RKO (cell line): ENCODE measurements at regions not wholly inside any gene's neighbourhood (a gene's known extent, or its start where the extent isn't known, plus 50 kb on each side); places are given as distances from the start of the nearest gene placed in this dataset.

Source experiments
- DNase-seq: peaks from one replicate; pipeline ENCODE4 v3.0.0-alpha.2; 2016; ENCODE audit warnings: low spot score

GRCh38 chr2:239530749-239531316 lies 130.0 kb upstream of the HDAC4 start:
- DNase-seq, result no peak

DNA sequence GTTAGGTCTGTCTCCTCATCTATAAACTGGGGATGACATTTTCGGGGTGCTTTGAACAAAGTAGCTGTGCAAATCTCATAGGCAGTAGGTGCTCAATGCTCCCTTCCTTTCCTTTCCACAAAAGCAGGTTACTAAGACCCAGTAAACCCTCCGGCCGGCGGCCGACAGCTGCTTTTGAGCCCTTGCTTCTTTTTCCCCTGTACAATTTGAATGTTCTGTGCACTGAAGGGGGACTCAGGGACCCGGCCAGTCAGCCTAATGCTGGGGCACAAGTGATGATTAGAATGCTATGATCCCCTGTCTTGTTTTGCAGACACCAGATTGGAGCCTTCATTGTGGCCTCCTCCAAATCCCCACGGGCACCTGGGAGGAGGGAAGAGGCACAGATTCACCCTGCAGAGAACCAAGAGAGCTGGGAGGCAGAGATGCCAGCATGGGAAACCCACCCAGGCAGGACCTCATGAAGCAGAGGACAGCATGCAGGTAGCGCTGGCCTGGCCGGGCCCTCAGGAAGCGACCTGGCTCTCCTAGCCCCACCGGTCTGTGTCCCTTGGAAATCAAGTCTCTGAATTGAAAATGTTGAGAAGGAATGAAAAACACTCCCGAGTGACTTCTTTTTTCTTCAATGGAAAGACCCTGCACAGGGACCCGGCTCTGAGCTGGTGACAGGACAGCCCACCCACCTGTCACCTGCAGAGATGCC lies 128.6 kb upstream of the HDAC4 start:
- no peak for DNase-seq

DNA sequence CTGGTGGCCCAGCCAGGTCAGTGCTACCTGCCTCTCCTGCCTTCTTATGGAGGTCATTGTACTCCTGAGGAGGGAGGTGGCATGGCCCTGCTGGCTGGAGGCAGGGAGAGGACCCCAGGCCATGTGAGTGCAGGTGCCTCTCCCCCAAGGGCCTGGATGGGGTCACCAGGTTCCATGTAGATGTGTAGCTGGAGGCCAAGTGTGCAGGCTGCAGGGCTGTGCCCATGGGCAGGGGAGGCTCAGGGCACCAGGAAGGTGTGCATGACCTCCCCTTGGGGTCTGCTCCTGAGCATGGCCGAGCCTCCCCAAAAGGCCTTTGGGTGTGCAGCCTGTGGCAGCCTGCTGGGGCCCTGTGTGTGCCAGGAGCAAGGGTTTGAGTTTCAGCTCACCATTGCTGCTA lies 128.1 kb upstream of the HDAC4 start:
- DNase-seq, result no peak

DNA sequence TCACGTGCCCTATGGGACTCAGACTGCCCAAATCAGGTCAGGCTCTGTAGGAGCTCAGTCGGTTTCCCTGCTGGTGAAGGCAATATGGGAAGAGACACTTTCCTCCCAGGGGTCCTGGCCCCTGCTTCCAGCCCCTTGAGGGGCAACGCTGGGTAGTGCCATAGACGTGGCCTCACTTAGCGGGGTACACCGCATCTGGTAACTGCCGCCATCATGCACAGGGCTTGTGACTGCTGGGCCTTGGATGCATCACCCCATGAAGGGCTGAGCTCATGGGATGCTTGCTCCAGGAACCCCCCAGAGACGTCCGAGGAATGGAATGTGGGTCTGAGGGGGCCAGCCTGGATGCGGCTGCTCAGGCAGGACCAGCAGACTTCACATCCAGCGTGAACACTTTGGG lies 127.3 kb upstream of the HDAC4 start:
- DNase-seq, result no peak

DNA sequence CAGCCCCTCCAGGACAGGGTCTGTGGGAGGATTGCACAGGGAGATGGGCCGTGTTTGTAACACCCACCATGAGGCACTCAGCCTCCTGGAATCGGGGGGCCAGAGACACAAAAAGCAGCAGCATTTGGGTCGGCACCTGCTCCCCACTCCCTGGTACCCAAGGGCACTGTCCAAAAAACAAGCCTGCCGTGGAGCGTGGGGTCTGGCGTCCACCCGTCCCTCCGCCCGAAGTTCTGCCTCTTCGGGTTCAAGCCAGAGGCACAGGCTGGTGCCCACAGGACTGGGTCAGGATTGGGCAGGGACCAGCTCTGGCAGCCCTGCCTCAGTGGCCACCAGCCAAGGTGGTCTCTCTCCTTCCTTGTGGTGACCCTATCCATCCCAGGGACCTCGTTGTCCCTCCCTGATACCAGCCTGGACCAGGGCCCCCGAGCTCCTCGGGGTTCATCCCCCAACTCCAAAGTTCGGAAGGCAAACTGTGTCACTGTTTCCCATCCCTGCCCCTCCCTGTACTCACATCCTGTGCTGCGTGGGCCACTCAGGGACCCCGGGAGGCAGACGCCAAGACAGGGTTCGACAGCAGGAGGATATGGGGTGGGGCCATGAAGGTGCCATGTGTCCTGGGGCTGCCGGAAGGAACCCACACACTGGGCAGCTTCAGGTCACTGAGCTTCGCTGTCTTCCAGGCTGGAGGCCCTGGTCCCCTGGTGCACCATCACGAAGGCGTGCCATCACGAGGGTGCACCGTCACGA lies 126.0 kb upstream of the HDAC4 start:
- no peak for DNase-seq

DNA sequence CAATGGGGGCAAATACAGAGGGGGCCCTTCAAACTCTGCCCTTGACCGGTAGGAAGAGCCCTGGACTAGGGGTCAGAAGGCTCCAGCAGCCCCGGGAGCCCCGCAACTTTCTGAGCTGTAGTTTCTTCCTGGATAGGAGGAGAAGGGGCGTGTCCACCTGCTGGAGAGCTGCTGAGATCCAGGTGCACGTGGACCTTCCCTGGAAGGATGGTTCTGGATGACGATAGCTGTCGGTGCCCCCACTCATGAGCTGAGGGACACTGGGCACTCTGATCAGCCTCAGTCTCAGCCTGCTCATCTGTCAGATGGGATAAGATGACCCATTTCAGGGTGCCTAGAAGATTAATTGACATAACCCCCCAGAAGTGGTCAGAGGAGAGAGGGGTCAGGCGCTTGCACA lies 125.2 kb upstream of the HDAC4 start:
- DNase-seq, result no peak

DNA sequence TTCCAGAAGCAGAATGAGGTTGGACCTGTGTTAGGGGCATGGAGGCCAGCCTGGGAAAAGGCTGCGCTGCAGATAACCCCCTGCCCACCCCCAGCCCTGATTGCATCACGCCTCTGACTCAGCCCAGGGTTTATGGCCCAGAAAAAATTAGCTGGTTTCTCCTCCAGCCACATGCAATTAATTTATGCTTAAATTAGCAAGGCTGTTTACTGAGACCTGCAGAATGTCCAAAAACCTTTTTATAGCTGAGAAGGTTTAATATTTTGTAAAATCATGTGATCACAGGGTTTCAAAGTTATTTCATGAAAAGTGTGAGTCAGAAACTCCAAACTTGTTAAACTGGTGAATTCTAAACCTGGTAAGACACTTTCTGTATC lies 123.1 kb upstream of the HDAC4 start:
- DNase-seq, result no peak

DNA sequence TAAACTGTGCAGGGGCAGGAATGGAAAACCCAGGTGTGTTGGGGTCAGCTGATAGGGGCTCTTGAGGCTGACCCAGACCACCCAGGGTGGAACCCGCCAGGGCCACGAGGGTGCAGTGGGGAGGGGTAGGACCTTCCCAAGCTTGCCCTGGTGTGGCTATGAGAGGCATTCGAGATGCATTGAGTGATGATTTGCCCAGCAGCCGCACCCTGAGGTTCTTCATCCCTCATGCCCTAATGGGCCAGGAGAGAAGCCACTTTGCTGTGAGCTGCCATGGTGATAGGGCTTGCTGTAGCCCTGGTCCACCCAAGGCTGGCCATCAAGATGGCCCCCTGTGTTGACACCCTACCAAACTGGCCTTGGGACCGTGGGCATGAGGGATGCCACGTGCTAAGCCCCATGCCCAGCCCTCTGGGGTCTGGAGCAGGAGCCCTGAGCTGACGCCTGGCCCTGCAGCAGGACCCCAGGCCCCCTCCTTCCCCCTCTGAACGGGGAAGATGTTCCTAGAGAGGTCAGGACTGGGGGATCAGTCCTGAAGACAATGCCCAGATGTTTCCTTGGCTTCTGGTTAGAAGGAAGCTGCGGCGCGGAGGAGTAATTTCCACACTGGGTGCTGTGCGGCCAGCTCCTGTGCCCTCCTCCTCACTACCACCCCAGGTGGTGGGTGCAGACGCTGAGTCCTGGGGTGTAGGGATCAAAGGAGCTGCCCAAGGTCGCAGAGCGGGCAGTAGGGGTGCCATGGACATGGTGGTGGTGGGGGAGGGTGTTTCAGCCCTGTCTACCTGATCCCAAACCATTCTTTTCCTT lies 122.5 kb upstream of the HDAC4 start:
- DNase-seq, result no peak

GRCh38 chr2:239522740-239523119 lies 121.9 kb upstream of the HDAC4 start:
- no peak for DNase-seq

DNA sequence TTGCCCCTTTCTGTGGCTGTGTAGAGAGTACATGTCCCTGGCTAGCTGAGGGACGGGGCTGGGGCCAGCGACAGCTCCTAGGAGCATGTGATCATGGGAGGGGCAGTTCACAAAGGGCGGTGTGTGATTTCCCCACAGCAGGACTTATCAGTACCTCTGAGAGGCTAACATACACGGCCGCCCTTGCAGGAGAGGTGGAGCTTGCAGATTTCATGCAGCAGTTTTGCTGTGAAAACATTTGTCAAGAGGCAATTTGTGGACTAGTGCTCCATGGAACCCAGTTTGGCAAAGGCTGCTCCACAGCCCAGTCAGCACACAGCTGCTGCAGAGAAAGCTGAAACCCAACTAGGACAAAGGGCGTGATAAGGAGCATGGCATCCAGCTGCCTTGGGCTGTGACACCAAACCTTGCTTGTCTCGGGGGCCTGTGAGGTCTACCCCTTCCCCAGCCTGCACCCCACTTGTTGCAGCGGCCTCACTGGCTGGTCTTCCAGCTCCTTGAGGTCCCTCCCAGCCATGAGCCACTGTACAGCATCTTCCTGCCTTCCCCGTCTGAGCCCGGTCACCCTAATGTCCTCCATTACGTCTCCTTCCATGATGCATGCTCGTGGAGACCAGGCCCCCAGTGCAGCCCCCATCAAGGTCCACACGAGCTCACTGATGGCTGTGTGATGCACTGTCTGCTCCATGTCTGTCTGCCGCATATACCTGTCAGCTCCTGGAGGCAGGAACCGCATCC lies 121.4 kb upstream of the HDAC4 start:
- no peak for DNase-seq

- no peak for DNase-seq
Observed at GRCh38 chr2:239521518-239521815, 120.6 kb upstream of the HDAC4 start.

DNA sequence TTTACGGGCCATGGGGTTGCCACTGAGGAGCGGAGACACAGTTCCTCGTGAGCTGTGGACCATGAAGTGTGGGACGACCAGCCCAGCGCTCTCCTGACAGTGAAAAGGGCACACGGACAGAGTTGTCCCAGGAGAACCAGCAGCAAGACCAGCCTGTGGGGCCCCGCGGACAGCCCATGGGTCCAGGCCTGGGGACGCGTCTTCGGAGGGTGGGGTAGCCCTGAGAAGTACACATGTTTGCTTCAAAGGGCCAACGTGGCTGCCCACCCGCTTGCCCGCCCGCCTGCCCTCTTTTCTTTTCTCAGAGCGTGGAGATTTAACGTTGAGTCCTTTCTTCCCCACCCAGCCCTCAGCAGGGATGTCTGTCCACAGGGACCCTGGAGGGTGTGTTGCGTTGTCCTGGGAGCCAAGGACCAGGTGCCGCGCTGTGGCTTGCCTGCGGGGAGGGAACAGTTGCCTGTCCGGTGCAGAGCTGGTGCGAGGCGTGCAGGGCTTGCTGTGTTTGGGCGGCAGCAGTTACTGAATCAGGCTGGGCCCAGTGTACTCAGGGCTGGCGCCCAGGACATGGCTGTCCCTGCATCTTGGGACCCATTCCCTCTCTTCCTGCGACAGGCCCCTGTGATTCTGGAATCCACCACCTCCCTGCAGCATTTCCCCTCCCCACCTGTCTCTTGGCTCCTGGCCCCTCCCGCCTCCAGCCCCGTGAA lies 120.1 kb upstream of the HDAC4 start:
- no peak for DNase-seq

DNA sequence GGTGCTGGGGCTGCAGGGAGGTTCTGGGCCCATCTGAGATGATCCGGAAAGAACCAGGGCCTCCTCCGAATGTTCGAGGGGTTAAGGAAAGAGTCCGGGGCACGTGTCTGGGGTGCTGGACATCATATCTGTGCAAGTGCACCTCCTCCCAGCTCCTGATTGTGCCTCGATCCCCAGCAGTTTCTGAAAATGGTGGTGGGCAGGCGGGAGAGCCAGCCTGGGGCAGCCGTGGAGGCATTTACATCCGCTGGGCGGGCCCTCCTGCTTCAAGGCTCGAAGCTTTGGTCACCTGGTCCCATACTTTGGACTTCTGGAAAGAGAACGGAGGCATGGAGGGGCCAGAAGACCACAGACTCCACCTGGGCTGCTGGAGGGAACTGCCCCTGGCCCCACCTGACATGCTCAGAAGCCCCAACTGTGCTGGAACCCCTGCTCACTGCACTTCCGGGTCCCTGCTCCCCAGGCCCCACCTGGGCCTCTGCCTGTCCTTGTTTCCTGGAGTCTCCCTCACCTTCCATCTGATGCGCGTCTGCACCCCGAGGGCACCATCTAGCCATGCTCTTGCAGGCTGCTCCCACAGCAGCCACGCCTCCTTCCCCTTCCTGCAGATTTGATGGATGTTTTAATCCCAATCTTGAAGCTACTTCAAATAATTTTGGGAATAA lies 119.2 kb upstream of the HDAC4 start:
- DNase-seq, result no peak

DNA sequence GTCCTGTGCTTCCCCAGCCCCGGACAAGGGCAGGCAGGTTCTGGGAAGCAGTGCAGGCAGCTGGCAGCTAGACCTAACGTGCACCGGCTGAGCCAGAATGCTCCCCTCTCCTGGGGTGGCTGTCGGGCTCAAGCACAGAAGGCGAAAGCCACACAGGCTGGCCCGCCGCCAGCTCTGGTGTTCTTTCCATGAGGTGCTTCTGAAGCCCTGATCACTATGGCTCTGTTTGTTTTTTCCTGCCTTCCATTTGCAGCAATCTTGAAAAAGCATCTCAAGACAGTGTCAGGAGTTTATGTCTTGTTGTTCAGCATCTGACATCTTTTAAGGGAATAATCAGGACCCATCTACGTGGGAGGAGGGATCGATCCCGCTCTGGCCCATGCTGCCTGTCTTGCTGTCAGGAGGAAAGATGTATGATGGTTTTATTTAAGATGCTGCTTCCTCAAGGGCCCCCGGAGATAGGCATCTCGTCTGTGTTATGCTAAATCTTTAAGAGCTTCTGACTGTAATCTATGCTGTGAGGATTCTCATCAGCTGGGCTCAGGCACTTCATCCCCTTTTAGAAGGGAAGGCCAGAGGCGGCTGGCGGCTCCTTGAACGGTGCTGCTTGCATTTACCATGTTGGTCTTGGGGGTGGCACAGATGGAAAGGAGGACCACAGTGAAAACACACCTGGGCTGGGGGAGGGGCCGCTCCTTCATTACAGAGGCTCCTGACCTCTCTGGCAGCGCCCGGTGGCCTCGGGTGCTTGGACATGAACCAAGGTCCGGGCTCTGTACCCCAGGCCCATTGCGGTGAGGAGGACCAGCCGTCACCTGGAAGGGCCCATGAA lies 118.5 kb upstream of the HDAC4 start:
- no peak for DNase-seq

- DNase-seq, result no peak
Observed at GRCh38 chr2:239518286-239519088, 117.7 kb upstream of the HDAC4 start.

GRCh38 chr2:239517686-239518085 lies 116.9 kb upstream of the HDAC4 start:
- DNase-seq, result no peak

GRCh38 chr2:239516954-239517305 lies 116.1 kb upstream of the HDAC4 start:
- no peak for DNase-seq

- DNase-seq, result no peak
Observed at GRCh38 chr2:239516286-239516953, 115.6 kb upstream of the HDAC4 start.
